ENCODE measurements at regions not wholly inside any gene's neighbourhood (a gene's known extent, or its start where the extent isn't known, plus 50 kb on each side); places are given as distances from the start of the nearest gene placed in this dataset.

DNA sequence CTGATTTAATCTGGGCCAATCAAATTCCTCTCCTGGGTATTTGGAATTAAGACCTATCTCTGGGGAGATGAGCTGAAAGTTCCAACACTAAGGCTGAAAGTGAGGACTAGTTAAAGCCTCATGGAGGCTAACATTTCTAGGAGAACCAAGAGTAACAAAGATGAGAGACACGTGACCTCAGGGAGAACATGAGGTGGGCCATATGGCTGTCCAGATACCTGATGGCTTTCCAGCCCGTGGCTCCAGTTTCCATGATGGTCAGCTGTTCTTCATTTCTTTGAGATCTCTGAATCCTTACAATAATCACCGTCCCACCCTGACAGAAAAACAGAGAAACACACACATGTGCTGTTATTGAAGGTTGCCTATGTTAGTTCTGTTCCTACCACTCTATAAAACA is 66.1 kb downstream of the LEPR start:
- DNase-seq, result no peak

DNA sequence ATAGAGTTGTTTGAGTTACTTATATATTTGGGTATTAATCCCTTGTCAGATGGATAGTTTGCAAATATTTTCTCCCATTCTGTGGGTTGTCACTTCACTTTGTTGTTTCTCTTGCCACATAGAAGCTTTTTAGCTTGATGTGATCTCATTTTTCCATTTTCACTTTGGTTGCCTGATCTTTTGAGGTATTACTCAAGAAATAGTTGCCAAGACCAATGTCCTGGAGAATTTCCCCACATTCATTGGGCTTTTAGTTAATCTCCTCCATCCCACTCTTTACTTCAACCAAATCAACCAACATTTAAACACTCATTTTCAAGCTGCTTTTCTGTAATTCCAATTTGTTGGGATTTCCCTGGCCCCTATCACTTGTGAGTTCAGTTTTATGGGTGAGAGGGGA is 69.0 kb downstream of the LEPR start:
- no peak for DNase-seq

DNA sequence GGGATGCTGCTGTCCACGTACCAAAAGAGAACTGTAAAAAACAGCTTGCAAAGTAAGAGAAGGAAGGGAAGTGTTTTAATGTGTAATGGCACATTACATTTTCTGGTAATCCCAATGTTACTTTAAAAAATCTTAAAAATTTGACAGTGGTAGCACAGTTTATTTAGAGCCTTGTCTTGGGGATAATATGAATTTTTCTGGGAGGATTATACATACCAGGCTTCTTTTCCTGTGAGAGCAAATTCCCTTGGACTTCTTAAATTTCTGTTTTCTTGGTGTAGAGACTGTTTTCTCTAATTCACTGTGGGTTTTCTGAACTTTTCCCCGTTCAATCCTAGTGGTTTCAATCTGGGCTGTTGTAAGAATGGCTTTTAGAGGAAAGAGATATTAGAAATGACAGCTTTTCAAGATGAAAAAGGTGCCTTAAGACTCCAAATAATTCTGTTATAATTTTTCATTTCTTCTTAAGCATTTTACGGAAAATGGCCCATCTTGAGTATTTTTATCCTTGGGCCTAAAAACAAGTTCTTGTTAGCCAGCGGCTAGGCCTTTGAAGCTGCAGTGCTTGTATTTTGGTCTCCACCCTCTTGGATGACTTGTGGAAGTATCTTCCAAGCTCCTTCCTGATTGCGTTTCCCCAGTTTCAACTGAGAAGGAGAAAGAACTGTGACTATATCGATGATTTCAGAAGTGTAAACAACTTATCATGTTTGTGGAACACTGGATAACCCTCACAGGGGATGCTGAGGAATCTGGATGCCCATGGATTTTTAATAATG is 70.0 kb downstream of the LEPR start:
- DNase-seq, result no peak

DNA sequence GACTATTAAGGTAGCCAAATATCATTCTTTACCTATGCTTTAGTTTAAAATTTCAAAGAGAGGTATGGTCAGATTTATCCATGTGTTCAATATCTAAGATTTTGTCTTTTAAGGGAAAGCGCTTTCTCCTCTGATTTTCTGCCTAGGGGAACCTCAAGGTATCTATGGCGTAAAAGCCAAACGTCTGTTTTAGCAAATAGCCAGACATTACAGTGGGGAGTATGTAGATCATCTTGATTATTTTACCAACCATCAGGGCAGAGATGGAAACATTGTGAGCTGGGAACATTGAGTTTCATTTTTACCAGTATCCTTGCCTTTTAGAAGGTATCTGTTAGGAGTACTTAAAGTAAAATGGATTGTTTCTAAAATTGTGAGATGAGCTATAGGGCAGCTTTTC is 71.0 kb downstream of the LEPR start:
- no peak for DNase-seq

DNA sequence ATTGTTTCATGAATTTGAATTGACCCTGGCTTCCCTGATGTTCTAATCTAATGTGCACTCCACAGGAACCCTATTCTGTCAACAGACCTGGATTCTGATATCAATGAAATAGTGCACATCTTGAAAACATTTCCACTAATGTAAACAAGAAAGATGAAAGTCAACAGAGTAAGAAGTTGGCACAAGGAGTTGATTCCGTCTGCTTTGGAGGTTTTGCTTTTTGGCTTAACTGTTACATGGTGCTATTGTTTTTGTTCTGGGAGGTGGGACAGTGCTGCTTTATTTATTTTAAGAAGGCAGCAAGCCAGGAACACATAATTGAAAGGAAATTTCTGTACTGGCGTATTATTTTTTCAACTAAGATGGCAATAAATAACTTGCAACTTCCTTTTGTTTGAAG is 73.3 kb downstream of the LEPR start:
- no peak for DNase-seq

- no peak for DNase-seq
These were observed 74.2 kb downstream of the LEPR start for GRCh38 chr1:65494671-65495070.

DNA sequence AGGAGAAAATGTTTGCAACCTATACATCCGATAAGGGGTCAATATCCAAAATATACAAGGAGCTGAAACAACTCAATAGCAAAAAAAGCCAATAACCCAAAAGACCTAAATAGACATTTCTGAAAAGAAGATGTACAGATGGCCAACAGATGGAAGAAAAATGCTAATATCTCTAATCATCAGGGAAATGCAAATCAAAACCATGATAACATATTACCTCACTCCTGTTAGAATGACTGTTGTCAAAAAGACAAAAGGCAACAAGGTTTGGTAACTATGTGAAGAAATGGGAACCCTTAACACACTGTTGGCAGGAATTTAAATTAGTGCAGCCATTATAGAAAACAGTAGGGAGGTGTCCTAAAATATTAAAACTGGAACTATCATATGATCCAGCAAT is 74.7 kb downstream of the LEPR start:
- DNase-seq, result no peak

GRCh38 chr1:65497256-65497830 is 76.9 kb downstream of the LEPR start:
- no peak for DNase-seq

DNA sequence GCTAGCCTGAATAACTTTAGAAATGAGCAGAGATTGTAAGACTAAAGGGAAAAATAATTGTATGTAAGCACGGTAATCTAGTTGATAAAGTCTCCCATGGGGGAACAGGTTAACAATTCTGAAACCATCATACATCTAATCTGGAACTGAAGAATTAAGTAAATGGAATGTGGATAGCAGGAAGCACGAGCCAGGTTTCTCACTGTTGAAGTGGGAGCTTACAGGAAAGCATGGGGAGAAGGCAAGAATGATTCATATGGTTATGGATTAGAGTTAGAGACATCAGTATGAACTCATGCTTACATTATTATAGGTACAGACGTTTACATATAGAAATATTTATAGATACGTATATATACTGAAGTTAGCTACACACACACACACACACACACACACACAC is 83.0 kb downstream of the LEPR start:
- DNase-seq, result no peak

DNA sequence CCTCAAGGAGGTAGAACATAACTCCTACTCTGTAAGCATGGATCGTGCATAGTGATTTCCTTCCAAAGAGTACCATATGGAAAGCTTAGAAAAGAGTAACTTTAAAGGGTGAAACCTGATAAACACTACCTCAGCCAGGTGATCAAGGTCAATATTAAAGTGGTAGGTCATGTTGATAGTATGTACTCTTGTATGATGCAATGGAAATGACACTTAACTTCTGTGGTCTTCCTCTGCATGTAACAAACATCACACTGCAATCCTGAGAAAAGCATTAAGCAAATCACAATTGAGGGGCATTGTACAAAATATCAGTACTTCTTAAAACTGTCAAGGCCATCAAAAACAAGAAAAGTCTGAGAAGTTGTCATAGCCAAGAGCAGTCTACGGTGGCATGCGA is 83.8 kb downstream of the LEPR start:
- no peak for DNase-seq

DNA sequence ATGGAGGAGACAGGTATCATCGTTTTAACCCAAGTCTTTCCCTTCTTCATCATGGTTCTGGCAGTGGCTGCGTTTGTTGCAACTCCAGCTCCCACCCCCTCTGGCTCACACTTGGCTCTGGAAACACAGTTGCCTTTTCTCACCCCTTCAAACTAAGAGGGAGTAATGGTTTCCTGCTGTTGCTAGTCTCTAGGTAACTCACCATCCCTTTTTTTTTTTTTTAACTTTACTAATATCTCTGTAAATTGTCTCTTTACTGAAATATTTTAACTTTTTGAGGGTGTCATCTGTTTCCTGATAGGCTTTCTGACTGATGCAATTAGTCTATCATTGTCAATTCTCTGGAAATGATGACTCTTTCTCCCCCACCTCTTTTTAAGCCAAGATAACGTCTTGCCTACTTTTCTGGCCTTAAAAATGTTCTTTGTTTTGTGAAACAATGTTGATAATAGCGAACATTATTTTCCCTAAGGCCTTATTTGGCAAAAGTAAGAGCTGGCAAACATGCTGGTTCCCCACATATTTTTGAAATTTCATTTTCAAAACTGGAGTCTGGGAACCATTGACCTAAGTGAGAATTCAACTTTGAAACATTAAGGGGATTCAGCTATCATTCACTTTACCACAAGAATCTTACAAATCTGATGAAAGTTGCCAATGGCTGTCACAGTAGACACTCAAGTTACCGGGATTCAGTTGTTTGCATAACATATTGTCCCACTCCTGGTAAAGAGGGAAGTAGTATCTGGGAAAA is 85.3 kb downstream of the LEPR start:
- DNase-seq, result no peak

GRCh38 chr1:65508051-65508450 is 87.6 kb downstream of the LEPR start:
- DNase-seq, result no peak

DNA sequence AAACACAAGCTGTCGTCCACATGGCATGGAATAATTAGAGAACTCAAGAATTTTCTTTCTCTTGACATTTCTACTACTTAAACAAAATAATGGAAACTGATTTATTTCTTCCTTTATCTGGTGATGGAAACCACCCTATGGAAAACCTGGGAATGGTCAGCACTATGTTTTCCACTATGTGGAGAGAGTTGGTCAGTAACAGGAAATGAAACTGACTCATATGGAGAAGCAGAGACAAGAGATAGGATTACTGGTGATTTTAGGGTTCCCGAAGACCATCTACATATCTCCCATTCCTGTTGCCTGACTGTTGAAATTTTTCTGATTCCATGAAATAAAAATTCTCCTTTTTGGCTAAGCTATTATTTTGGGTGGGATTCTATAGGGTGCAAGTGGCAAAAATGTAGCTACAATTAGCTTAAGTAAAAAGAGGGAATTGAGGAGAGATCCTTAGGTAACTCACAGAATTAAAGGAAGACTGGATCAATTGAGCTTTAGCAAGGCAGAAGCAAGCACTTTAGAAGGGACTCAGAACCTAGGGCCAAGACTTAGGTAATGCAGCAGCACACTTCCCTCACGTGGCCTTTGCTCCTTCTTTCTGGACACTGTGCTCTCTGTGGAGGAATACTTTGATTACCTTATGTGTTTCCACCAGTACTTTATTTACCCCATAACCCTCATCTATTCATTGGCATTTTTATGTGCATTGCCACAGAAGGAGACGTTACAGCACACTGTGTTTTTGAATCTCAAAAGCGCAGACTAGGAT is 89.6 kb downstream of the LEPR start:
- no peak for DNase-seq

DNA sequence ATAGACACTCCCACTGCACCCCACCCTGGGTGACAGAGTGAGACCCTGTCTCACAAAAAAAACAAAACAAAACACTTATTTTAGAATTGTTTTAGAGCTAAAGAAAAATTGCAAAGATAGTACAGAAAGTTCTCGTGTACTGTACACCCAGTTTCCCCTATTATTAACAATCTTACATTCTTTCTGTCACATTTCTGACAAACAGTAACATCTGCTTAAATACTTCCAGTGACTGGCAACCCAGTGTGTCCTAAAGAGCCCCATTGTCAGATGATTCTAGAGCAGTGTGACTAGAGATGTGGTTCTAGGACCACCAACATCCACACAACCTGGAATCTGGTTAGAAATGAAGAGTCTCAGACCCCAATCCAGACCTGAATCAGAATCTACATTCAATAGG is 90.5 kb downstream of the LEPR start:
- no peak for DNase-seq

DNA sequence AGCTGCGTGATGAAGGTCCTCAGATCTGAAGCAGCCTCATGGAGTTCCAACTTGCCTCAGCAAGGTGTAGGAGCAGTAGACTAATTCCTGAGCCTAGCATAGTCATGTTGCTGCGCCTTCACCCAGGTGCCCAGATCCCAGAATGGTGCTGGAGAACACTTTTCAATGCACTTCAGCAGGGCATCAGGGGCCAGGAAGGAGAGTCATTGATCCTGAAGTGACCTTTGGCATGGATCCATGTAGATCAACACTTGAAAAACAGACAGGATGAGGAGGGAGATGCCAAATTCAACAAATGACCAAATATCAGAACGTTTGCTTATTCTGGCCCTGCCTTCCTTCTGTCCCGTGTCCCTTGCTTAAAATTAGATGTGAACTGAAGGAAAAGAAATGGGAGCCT is 91.9 kb downstream of the LEPR start:
- DNase-seq, result no peak

GRCh38 chr1:65512967-65513780 is 92.7 kb downstream of the LEPR start:
- DNase-seq, result no peak

- no peak for DNase-seq
These were observed 93.6 kb downstream of the LEPR start for GRCh38 chr1:65514041-65514440.

DNA sequence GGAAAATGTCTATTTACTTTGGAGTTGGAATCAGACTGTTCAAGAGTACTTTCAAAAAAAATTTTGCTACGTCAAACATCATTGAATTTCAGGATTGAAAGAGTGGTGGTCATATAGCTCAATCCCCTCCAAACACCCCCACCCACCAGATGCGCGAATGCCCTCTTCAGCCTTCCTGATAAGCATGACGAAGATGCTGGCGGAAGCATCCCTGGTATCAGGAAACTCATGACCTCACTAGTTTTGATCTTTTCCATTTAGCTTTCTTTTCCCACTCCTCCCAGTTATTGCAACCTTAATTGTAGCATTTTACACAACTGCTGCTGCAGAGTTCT is 104.4 kb downstream of the LEPR start:
- DNase-seq, result no peak

- DNase-seq, result no peak
These were observed 105.0 kb downstream of the LEPR start for GRCh38 chr1:65525266-65526048.

DNA sequence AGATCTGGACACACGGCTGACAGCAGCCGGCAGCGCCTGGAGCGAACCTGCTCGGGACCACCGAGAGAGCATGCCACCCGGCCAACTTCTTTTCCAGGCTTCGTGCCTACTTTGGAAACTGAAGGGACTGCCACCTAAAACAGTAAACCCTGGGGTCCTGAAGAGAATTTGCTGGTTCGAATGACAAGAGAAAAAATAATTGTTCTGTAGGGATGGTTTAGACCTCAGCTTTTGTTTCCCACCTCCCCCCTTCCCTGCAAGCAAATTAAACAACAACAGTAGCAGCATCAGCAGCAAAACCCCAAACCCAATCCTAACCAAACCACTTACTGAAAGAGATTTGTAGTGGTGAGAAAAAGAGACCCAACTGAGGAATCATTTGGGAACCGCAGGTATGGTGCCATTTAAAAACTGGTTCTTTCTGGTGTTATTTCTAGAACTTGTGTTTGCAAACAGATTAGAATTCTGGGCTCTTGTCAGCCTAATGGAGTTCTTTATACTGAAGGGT is 105.6 kb downstream of the LEPR start:
- DNase-seq, result no peak

- no peak for DNase-seq
These were observed 106.7 kb downstream of the LEPR start for GRCh38 chr1:65527190-65527589.

Measured in inflammatory macrophage treated with lipopolysaccharide for 4 hours (primary cell).